ENCODE measurements at regions not wholly inside any gene's neighbourhood (a gene's known extent, or its start where the extent isn't known, plus 50 kb on each side); places are given as distances from the start of the nearest gene placed in this dataset.

DNA sequence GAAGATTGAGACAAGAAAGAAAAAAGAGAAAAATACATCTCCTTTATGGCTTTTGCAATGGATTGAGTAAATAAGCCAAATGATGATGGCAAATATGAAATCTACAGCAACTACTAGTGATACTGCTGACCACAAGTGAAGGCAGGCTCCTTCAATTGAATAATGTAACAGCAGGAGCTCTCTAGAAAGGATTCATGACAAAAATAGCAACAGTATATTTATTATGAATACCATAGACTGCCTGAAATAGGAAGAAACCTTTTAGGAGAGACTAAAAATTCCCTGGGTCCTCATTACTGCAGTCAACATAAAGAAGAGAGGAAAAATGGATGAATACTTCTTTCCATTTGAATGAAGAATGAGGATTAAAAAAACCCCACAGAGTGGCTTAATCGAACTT lies 306.8 kb upstream of the ANXA10 start:
- no peak for TF ChIP-seq CTCF (conservative IDR thresholded peaks at IDR 0.05)
- no peak overlapping the region for H3K27ac ChIP-seq

- H3K27ac ChIP-seq: no peak overlapping the region
- no peak for TF ChIP-seq CTCF (conservative IDR thresholded peaks at IDR 0.05)
These were observed 305.8 kb upstream of the ANXA10 start for GRCh38 chr4:167786504-167786903.

- no peak for TF ChIP-seq CTCF (conservative IDR thresholded peaks at IDR 0.05)
- H3K27ac ChIP-seq: no peak overlapping the region
These were observed 305.1 kb upstream of the ANXA10 start for GRCh38 chr4:167787231-167787630.

DNA sequence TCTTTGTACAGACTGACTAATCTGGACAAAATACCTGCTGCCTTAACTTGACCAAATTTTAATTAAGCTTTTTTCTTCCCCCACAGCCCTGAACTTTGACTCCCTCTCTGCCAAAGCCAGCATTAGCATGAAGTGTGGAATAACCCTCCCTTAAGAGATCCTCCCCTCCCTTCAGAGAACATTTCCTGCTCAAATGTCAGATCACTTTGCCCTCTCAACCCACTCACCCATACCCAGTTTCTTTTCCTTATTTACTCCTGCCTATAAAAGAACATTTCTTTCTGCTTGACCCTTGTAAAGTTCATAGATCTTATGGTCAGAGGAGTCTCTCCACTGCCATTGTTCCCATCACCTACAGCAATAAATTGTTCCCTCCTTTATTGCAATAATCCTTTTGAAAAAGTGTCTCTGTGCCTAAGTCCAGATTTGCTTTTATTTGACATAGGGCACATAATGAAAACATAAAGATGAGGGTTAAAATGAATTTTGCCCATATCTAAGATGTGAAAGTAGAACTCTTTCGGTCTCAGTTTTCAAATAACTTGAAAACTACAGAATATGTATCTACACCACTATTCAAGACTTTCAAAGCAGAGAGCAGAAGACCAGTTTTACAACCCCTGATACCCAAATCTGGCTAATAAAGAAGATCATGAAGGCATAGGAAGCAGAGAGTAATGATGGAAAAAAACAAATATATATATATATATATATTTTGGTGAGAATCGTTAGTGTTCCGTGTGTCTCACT lies 289.7 kb upstream of the ANXA10 start:
- no peak for TF ChIP-seq CTCF (conservative IDR thresholded peaks at IDR 0.05)
- H3K27ac ChIP-seq: no peak overlapping the region

DNA sequence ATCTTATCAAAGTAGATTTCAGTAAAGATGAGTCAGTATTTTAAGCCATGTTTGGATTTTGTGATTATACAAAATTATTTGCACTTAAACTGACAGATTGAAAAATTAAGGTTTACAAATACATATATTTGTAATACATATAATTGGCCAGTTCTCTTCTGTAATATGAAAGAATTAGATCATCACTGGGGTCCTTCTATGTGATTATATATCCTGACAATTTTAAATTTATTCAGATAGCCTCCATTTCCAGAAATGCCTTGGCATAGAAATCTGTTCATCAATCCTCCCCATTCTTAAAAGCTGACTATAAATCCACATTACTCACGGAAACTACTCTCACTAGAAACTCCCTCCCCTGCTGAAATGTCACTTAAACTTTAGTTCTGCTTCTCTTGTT lies 280.4 kb upstream of the ANXA10 start:
- TF ChIP-seq CTCF (conservative IDR thresholded peaks at IDR 0.05): no peak

DNA sequence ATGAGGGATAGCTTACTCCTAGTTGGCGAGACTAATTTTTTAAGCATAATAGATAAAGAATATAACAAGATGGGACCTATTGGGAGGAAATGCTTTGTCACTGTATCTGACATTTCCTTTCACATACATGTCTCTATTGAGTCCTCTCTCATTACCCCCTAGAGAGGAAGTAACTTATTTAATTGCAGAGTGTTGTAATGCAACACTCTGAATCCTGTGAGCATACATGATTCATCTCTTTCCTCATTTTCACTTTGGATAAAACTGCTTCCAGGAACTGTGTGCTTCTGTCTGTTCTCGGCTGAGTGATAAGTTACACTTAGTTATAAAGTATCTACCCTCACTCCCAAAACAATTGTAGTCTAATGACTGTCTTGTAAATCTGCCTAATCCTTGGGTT lies 266.1 kb upstream of the ANXA10 start:
- TF ChIP-seq CTCF (conservative IDR thresholded peaks at IDR 0.05): no peak

More for the DNA sequence above, 280.4 kb upstream of the ANXA10 start:
- H3K27ac ChIP-seq: no peak overlapping the region

GRCh38 chr4:167831855-167832254 lies 260.5 kb upstream of the ANXA10 start:
- no peak overlapping the region for H3K27ac ChIP-seq
- TF ChIP-seq CTCF (conservative IDR thresholded peaks at IDR 0.05): no peak

More for the DNA sequence above, 266.1 kb upstream of the ANXA10 start:
- H3K27ac ChIP-seq: no peak overlapping the region

Measured in VCaP (cell line).